Progenitor cell of endocrine pancreas (in vitro differentiated cells): ENCODE measurements at regions not wholly inside any gene's neighbourhood (a gene's known extent, or its start where the extent isn't known, plus 50 kb on each side); places are given as distances from the start of the nearest gene placed in this dataset.

ENCODE experiments used
- DNase-seq: peaks from one replicate; pipeline ENCODE4 v3.0.0; 2021; ENCODE audit warnings: low spot score; ENCODE audit not compliant: unreplicated experiment
- H3K27ac Mint-ChIP-seq: 2 replicates; pipeline ENCODE4 v1.8.0; 2021; ENCODE audit warnings: mild to moderate bottlenecking, moderate library complexity, mixed read lengths
- H3K27me3 Mint-ChIP-seq: 2 replicates; pipeline ENCODE4 v1.8.0; 2021; ENCODE audit warnings: mixed read lengths
- H3K36me3 Mint-ChIP-seq: 2 replicates; pipeline ENCODE4 v1.8.0; 2022; ENCODE audit warnings: mixed read lengths; ENCODE audit not compliant: insufficient read depth
- H3K4me1 Mint-ChIP-seq: 2 replicates; pipeline ENCODE4 v1.8.0; 2021; ENCODE audit warnings: low read depth, mixed read lengths
- H3K4me3 Mint-ChIP-seq: 2 replicates; pipeline ENCODE4 v1.8.0; 2021; ENCODE audit warnings: low read depth, mild to moderate bottlenecking, moderate library complexity, mixed read lengths
- H3K9me3 Mint-ChIP-seq: 2 replicates; pipeline ENCODE4 v1.8.0; 2021; ENCODE audit warnings: low read depth, mixed read lengths
- CTCF ChIP-seq: fragments of 200-600 bp; sonication (generic); IDR thresholded peaks from one replicate; pipeline ENCODE4 v1.5.0; 2021; ENCODE audit warnings: antibody characterized with exemption, mild to moderate bottlenecking; ENCODE audit not compliant: unreplicated experiment

- Mint-ChIP-seq H3K4me3 (no peak overlapping the region), H3K27ac (no peak overlapping the region), H3K9me3 (peaks cover 4% of the 10 kb centered on the region), H3K36me3 (no peaks in the 10 kb centered on the region), H3K27me3 (peaks cover 3% of the 10 kb centered on the region), H3K4me1 (no peaks in the 10 kb centered on the region)
- TF ChIP-seq CTCF, result no peak
- no peak for DNase-seq
Observed at GRCh38 chr5:57325678-57326397, 152.0 kb downstream of the GPBP1 start.

- H3K36me3 Mint-ChIP-seq, result no peaks in the 10 kb centered on the region
- H3K4me3 Mint-ChIP-seq, result no peak overlapping the region
- no peak overlapping the region for H3K27ac Mint-ChIP-seq
- DNase-seq, result no peak
- TF ChIP-seq CTCF, result no peak
- H3K4me1 Mint-ChIP-seq, result no peaks in the 10 kb centered on the region
- H3K9me3 Mint-ChIP-seq, result peaks cover 4% of the 10 kb centered on the region
- H3K27me3 Mint-ChIP-seq, result peaks cover 3% of the 10 kb centered on the region
Observed at GRCh38 chr5:57324861-57325260, 151.0 kb downstream of the GPBP1 start.

- TF ChIP-seq CTCF, result no peak
- H3K36me3 Mint-ChIP-seq, result no peaks in the 10 kb centered on the region
- DNase-seq, result no peak
- H3K4me1 Mint-ChIP-seq, result no peaks in the 10 kb centered on the region
- peaks cover 3% of the 10 kb centered on the region for H3K27me3 Mint-ChIP-seq
- no peak overlapping the region for H3K4me3 Mint-ChIP-seq
- H3K9me3 Mint-ChIP-seq, result peaks cover 4% of the 10 kb centered on the region
- no peak overlapping the region for H3K27ac Mint-ChIP-seq
Observed at GRCh38 chr5:57324181-57324580, 150.3 kb downstream of the GPBP1 start.

GRCh38 chr5:57320582-57320981, 146.7 kb downstream of the GPBP1 start:
- no peak overlapping the region for H3K4me3 Mint-ChIP-seq

GRCh38 chr5:57319628-57320027, 145.8 kb downstream of the GPBP1 start:
- H3K4me3 Mint-ChIP-seq, result no peak overlapping the region
- no peak for DNase-seq
- peaks cover 8% of the 10 kb centered on the region for H3K27me3 Mint-ChIP-seq
- no peaks in the 10 kb centered on the region for H3K4me1 Mint-ChIP-seq
- H3K36me3 Mint-ChIP-seq, result no peaks in the 10 kb centered on the region
- no peak for TF ChIP-seq CTCF
- no peaks in the 10 kb centered on the region for H3K9me3 Mint-ChIP-seq
- no peak overlapping the region for H3K27ac Mint-ChIP-seq

More at GRCh38 chr5:57320582-57320981, 146.7 kb downstream of the GPBP1 start:
- Mint-ChIP-seq H3K27me3 (peaks cover 8% of the 10 kb centered on the region), H3K4me1 (no peaks in the 10 kb centered on the region), H3K36me3 (no peaks in the 10 kb centered on the region), H3K27ac (no peak overlapping the region), H3K9me3 (no peaks in the 10 kb centered on the region)
- no peak for DNase-seq
- no peak for TF ChIP-seq CTCF
